NCI-H2196 treated with DMSO at 0.1 percent for 48 hours (cell line): ENCODE measurements at regions not wholly inside any gene's neighbourhood (a gene's known extent, or its start where the extent isn't known, plus 50 kb on each side); places are given as distances from the start of the nearest gene placed in this dataset.

Experiments
- DNase-seq: peaks from one replicate; lab custom pipeline; 2025; ENCODE audit not compliant: unreplicated experiment; lab: John Stamatoyannopoulos, UW

DNA sequence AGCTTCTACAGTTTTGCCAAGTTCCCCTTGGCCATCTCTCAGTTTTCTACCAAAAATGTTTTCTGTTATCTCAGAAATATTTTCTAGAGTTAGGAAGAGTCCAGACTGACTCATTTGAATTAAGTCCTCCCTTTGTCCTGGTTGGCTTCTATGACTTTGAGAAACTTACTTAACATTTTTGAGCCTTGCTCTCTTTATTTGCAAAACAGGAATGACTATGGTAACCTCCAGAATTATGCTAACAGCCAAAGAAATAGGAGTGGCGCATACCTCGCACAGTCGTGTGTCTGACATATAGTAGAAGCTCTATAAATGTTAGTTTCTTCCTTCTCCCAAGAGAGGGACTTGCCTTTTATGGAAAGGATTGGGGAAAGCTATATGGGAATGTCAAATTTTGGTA, 841.1 kb downstream of the TSN start:
- no peak for DNase-seq

DNA sequence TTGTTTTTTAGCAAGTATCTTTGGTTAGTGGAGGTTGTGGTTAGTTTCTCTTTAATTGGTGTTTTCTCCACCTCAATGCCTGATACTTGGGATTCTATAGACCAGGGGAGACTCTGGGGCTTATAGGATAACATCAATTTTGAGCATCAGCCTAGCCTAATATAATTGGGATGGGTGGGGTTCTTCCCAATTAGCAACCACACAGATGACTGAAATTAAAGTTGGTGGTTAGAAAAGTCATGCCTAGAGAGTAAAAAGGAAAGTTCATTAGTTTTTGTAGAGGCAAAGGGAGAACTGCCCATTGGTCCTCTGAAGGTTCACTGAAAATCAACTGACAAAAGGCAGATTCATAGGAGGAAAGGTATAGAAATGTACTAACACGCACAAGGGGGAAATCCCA, 843.3 kb downstream of the TSN start:
- DNase-seq, result no peak

- DNase-seq, result no peak
Observed at GRCh38 chr2:122610948-122611609, 855.6 kb downstream of the TSN start.

- DNase-seq, result no peak
Observed at GRCh38 chr2:122622934-122623333, 867.5 kb downstream of the TSN start.

GRCh38 chr2:122627388-122627787, 871.9 kb downstream of the TSN start:
- DNase-seq, result no peak

- DNase-seq, result no peak
Observed at GRCh38 chr2:122634256-122634655, 878.8 kb downstream of the TSN start.

GRCh38 chr2:122634920-122635319, 879.5 kb downstream of the TSN start:
- DNase-seq, result no peak

DNA sequence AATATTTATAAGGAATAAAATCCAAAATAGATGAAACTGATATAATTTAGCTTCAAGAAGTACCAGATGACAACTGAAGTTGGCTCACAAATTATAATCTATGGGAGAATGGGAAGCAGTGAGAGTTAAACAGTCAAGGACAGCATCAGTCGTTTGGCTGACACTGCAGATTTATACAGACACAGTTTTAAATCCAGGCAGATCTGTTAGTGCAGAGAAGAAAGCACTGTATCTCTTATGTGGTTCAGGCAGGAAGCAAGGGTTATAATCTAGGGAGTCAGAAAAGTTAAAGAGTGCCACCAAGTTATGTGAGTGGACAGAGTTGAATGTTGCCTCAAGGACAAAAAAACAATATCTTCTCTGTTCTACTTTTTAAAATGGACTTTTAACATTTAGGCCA, 880.2 kb downstream of the TSN start:
- DNase-seq, result no peak

DNA sequence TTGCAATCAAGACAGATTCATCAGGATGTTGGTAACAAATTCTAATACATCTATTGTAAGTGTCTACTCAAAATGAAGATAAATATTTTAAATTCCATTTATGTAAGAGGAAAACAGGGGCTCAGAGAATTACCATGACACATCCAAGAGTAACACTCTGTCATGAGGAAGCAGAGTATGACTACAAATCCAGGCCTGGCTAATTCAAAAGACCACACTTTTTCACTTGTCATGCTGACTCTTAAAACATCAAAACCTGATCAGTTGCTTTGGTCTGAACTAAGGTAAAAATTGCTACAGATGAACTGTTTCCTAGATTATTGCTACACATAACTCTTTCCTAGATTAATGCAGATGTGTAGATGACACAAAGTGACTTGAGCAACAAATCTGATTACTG, 880.6 kb downstream of the TSN start:
- DNase-seq, result no peak

GRCh38 chr2:122639176-122639575, 883.7 kb downstream of the TSN start:
- no peak for DNase-seq

- no peak for DNase-seq
Observed at GRCh38 chr2:122639711-122640110, 884.3 kb downstream of the TSN start.

DNA sequence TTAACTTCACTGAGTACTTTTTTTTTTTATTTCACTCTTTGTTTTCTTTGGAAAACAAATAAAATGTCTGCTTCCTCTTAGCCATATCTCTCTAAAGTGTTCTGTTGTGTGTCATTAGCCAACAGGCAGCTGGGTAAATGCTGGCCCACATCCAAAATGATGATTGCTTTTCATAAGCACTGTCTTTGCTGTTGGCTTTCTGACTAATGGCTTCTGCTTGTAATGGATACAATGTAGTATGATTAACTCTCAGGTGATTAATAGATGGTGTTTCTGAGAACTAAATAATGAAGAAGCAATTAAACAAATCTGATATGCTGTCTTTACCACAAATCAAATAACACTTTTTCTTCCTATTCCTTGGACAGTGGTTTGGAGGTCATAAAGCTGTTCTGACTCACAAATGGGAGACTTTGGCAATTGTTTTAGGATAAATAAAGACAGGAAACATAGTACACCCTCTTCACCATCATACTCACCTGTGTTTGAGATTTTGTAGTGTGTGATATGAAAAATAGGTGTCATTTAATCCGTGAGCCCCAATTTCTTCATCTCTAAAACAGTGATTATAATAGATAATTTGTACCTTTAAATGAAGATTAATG, 888.4 kb downstream of the TSN start:
- DNase-seq, result peak; percentile 95

GRCh38 chr2:122651236-122651635, 895.8 kb downstream of the TSN start:
- DNase-seq, result no peak

GRCh38 chr2:122651780-122652179, 896.3 kb downstream of the TSN start:
- no peak for DNase-seq

GRCh38 chr2:122652670-122653069, 897.2 kb downstream of the TSN start:
- no peak for DNase-seq

DNA sequence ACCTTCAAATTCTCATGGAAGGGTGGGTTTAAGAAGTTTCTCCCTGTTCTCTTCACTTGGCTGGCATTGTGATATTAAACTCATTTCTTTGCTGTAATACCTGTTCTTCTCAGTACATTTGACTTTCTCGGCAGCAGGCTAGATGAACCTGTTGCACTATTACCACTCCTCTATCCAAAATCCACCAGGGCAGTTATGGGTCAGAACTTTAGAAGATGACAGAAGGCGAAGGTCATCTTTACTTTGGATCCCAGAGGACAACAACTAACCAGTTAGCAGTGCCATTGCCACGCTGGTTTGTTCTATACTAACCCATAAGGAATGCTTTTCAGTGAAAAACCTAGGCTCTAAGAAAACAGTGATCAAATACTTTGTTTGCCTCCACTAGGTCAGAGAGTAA, 901.0 kb downstream of the TSN start:
- no peak for DNase-seq

DNA sequence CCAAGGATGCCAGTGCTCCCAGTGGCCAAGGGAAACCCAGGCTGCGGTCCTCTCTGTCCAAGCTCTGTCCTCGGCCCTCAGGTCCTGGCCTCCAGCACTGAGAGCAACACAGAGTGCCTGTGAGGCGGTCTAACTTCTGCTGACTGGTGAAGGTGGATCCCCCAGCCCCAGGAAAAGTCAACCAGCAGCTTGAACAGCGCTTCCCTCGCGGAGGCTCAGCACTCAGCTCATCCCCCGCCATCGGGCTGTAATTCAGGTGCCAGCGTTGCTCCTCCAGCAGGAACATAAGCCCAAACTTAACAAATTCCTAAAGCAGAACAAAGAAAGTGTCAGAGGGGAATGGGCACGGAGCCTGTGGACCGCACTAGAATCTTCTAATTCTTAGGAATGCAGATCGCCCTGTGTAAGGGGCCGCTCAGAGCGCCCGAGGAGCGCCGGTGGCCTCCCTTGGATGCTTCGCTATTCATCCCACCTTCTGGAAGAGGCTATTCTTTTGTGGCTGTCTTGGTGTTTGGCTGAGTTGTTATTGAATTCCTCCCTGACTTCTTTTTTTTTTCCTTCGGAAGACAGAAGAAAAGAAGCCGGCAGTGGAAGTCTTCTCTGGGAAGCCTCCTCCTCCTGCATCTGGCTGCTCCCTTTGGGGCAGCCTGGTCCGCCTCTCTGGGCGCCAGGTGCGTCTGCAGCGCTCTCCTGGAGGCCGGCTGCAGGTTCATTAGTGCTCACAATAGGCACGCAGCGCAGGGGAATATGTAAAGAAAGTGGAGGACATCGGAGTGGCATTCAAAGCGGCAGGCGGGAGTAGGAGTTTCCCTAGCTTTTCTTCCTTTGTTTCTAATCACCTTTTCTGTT, 905.6 kb downstream of the TSN start:
- no peak for DNase-seq

- DNase-seq, result no peak
Observed at GRCh38 chr2:122663620-122664019, 908.2 kb downstream of the TSN start.

- no peak for DNase-seq
Observed at GRCh38 chr2:122669627-122670026, 914.2 kb downstream of the TSN start.

DNA sequence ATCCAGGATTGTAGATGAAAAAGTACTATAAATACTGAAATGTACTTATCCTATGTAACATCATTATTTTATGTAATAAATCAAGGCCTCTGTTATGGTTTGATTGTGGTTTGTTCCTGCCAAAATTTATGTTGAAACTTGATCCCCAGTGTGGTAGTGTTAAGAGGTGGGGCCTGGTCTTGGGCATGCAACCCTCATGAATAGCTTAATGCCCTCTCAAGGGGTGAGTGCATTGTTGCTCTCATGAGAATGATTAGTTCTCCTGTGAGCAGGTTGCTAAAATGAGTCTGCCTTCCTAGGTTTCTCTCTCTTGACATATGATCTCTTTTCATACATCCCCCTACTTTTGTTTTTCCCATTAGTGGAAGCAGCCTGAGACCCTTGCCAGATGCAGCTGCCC, 915.4 kb downstream of the TSN start:
- DNase-seq, result no peak

- no peak for DNase-seq
Observed at GRCh38 chr2:122680662-122681061, 925.2 kb downstream of the TSN start.

- no peak for DNase-seq
Observed at GRCh38 chr2:122681626-122682025, 926.2 kb downstream of the TSN start.
